Right lobe of liver (tissue), 6 donors: ENCODE measurements at regions not wholly inside any gene's neighbourhood (a gene's known extent, or its start where the extent isn't known, plus 50 kb on each side); places are given as distances from the start of the nearest gene placed in this dataset.

Source experiments
- ATAC-seq, 4 donors: fragments of 200-7000 bp; cut with Tn5 transposase; one replicate each; pipeline ENCODE4 v1.9.1; 2020; ENCODE audit warnings: mild to moderate bottlenecking in 4 of 4, moderate library complexity in 4 of 4
- DNase-seq, 3 donors: peaks; one replicate each; pipeline ENCODE4 v3.0.0-alpha.2; 2020
- H3K27ac ChIP-seq, 3 donors: fragments of 200-600 bp; one replicate each; pipeline ENCODE4 v1.8.0; 2022
- H3K27me3 ChIP-seq, 2 donors: fragments of 200-600 bp; one replicate each; pipeline ENCODE4 v1.8.0; 2022
- H3K36me3 ChIP-seq, 4 donors: fragments of 200-600 bp; sonication (generic) in 1 of 4; one replicate each; pipeline versions ENCODE4 v1.5.1 to v1.8.0; 2017 to 2022; ENCODE audit warnings: control low read depth in 1 of 4
- H3K4me1 ChIP-seq, 4 donors: fragments of 200-600 bp; sonication (generic) in 1 of 4; one replicate each; pipeline versions ENCODE4 v1.5.1 to v1.8.0; 2017 to 2022; ENCODE audit warnings: control low read depth in 1 of 4
- H3K4me3 ChIP-seq, 3 donors: fragments of 200-600 bp; one replicate each; pipeline ENCODE4 v1.8.0; 2022
- H3K9me3 ChIP-seq, 4 donors: fragments of 200-600 bp; sonication (generic) in 1 of 4; one replicate each; pipeline versions ENCODE4 v1.5.1 to v1.8.0; 2017 to 2022; ENCODE audit warnings: control low read depth in 1 of 4
- POLR2A ChIP-seq: fragments of 450-650 bp; IDR thresholded peaks from one replicate; pipeline ENCODE4 v1.6.1; 2017; ENCODE audit warnings: antibody characterized with exemption, mild to moderate bottlenecking
- WGBS: methylation state at CpG from one replicate; pipeline ENCODE4 v1.1.6; 2018; ENCODE audit warnings: low coverage, low lambda C conversion rate; ENCODE audit not compliant: insufficient coverage; ENCODE audit errors: missing lambda C conversion rate; 5-methylcytosine and 5-hydroxymethylcytosine counted together
- intact Hi-C, 2 donors: fragments of 100-400 bp; cut with DNase I; formaldehyde crosslinking; loops; one replicate each; pipeline versions ENCODE4 v1.11.2 to v1.14.1; 2022
- TF ChIP-seq, protein P1 (sequence below), 4 donors: fragments of 200-600 bp in 3 of 4; fragments of 450-650 bp in 1 of 4; IDR thresholded peaks; one replicate each; pipeline versions ENCODE4 v1.5.1 to v1.8.0; 2016 to 2022; ENCODE audit warnings: antibody characterized with exemption in 4 of 4, mild to moderate bottlenecking in 2 of 4
- donor health status: DM: no; HTN: yes; CAD: no.
- donor health status: DM: no; HTN: no; CAD: no.
- donor health status: DM: no; HTN: no; CAD: no.
- donor health status: DM: no; HTN: yes; CAD: no.
- donor health status: DM: no; HTN: yes; CAD: no.

DNA sequence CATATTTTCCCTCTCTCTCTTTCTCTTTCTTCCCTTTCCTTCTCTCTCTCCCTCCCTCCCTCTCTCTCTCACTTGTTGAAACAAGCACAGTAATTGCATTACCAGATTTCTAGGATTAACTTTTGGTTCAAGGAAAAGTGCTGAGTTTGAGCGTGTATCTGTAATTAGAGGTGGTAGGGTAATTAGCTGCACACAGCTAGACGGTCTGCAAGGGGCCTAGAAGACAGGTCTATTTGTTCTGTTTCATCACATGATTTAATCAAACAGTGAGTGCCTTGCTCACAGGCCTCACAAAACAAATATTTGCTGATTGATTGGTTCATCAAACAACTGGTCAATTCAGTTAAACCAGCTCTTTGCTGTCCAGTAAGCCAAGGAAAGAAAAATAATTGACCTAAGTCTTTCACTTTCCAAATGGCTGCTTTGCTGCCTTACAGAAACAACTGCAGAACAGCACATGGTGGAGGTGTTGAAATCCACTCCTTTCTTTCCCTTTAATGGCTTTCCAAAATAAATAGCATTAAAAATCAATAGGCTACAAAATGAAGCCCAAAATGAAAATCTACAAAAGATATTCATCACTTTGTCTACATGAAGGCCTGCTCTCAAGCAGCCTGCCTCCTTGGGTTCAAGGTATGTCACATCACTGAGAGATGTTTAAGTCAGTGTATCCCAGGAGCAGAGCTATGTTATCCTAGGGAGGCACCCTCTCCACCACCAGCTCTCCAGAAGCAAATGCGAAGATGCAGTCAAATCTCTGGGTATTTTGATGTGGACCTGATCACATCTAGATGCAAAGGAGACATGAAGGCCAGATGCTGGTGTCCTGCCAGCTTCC, 264.4 kb upstream of the SIX2 start:
- TF ChIP-seq POLR2A, result no peak
- TF ChIP-seq, protein P1, sequence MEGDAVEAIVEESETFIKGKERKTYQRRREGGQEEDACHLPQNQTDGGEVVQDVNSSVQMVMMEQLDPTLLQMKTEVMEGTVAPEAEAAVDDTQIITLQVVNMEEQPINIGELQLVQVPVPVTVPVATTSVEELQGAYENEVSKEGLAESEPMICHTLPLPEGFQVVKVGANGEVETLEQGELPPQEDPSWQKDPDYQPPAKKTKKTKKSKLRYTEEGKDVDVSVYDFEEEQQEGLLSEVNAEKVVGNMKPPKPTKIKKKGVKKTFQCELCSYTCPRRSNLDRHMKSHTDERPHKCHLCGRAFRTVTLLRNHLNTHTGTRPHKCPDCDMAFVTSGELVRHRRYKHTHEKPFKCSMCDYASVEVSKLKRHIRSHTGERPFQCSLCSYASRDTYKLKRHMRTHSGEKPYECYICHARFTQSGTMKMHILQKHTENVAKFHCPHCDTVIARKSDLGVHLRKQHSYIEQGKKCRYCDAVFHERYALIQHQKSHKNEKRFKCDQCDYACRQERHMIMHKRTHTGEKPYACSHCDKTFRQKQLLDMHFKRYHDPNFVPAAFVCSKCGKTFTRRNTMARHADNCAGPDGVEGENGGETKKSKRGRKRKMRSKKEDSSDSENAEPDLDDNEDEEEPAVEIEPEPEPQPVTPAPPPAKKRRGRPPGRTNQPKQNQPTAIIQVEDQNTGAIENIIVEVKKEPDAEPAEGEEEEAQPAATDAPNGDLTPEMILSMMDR (IDR thresholded peaks at IDR 0.05), result no peak
- ATAC-seq (peak; percentile 67 to 88 (median 86)), DNase-seq (peak in 1 of 3 donors; percentile 53)
- H3K36me3 ChIP-seq, result no peaks in the 10 kb centered on the region
- H3K27me3 ChIP-seq, result no peaks in the 10 kb centered on the region
- intact Hi-C loops, result no loop called here
- peak overlapping the region; percentile 66 to 70 (median 68) for H3K27ac ChIP-seq
- 57% methylated on average over 2 of the region's 3 CpGs for WGBS
- no peaks in the 10 kb centered on the region for H3K9me3 ChIP-seq
- H3K4me1 ChIP-seq, result peaks cover 0 to 36% (median 17%) of the 10 kb centered on the region in 4 donors
- H3K4me3 ChIP-seq, result no peak overlapping the region

DNA sequence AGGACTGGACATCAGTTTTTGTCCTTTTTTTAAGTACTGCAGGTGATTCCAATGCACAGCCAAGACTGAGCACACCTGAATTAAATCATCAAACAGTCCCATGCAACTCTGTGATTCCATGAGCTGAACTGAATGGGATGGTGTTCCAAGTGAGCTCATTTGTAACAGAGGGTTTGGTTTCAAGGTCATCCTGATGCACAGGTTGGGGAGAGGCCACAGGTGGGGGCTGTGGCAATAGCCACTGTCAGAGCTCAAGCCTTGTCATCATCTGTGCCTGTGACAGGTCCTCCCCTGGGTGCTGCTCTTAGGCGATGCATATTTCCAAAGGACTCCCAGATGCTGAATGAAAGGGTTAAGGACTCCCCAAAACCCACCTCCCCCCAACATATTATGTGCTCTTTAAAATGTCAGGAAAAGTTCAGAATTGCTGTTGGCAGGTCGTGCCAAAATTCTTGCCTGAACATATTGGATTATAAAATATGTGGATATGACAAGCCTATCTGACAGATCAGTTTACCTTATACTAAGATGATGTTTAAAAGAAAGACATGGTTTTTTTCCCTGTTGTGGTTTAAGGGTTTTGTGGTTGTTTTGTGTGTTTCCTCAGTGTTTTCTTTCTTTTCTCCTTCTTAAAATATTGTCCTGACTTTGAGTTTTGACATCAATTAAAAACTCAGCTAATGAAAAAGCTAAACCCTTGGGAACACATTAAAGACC, 263.5 kb upstream of the SIX2 start:
- Histone ChIP-seq H3K9me3 (no peaks in the 10 kb centered on the region), H3K4me3 (no peak overlapping the region), H3K36me3 (no peaks in the 10 kb centered on the region), H3K4me1 (peaks cover 0 to 36% (median 17%) of the 10 kb centered on the region in 4 donors), H3K27me3 (no peaks in the 10 kb centered on the region), H3K27ac (no peak overlapping the region)
- DNase-seq (no peak), ATAC-seq (no peak)
- WGBS, result 40% methylated on average over 1 of the region's 2 CpGs
- intact Hi-C loops, result no loop called here
- no peak for TF ChIP-seq POLR2A
- TF ChIP-seq, protein P1 (IDR thresholded peaks at IDR 0.05), result no peak

DNA sequence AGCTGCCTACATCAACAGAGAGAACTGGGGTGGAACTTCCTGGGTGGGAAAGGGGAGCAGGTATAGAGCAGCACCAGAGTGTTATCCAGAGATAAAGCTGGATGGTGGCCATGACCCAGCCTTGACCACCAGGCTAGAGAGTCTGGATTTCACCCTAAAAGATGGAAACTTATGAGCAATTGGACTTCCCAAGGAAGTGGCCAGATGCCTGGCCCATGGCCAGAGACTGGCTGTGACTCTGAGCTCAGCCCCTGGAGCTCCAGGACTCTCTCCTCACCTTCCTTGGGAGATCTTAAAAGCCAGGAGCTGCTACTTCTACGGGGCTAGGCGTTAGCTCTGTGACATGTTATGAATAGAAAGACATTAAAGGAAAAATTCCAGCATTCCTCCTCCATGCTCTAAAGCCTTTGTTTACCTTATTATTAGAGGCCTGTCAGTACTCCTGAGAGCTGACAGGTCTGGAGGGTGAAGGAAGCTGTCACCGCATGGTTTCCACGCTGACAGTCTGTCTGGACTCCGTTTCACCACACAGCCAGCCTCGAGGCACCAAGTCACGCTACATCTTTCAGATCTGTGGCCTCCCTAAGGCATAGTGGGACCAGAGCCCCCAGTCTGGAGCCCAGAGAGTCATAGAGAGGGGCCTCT, 260.0 kb upstream of the SIX2 start:
- TF ChIP-seq POLR2A, result no peak
- TF ChIP-seq, protein P1 (IDR thresholded peaks at IDR 0.05), result no peak

DNA sequence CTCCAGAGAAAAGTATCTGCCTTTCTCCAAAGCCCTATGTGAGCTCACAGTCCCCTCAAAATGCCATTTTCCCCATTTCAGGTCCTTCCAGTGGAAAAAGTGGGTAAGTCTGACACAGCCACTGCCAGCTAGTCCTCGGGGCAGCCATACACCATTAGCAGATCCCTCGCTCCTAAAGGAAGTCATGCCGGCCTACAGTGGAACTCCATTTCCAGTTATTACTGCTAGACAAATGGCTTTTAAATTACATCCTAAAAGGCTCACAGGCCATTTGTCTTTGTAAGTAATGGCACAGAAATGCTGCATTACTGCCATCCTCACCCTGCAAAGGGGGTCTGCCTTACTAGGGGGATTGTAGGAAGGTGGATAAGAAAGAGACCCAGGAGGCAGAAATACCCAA, 259.4 kb upstream of the SIX2 start:
- 69% methylated on average over 3 of the region's 3 CpGs for WGBS
- TF ChIP-seq, protein P1 (IDR thresholded peaks at IDR 0.05), result no peak
- no peak for TF ChIP-seq POLR2A
- H3K36me3 ChIP-seq, result no peaks in the 10 kb centered on the region
- ATAC-seq (no peak), DNase-seq (no peak)
- no peak overlapping the region for H3K4me3 ChIP-seq
- H3K9me3 ChIP-seq, result no peaks in the 10 kb centered on the region
- H3K27me3 ChIP-seq, result no peaks in the 10 kb centered on the region
- no peak overlapping the region for H3K27ac ChIP-seq
- intact Hi-C loops, result no loop called here
- peaks cover 0 to 10% (median 5%) of the 10 kb centered on the region in 4 donors for H3K4me1 ChIP-seq

More for the DNA sequence above, 260.0 kb upstream of the SIX2 start:
- Histone ChIP-seq H3K4me3 (no peak overlapping the region), H3K9me3 (no peaks in the 10 kb centered on the region), H3K27me3 (no peaks in the 10 kb centered on the region), H3K36me3 (no peaks in the 10 kb centered on the region), H3K27ac (no peak overlapping the region), H3K4me1 (peaks cover 0 to 16% (median 8%) of the 10 kb centered on the region in 4 donors)
- ATAC-seq, result no peak
- 76% methylated on average over 6 of the region's 7 CpGs for WGBS
- no peak for DNase-seq
- intact Hi-C loops, result no loop called here
